CD4-positive, alpha-beta T cell (primary cell): ENCODE measurements at regions not wholly inside any gene's neighbourhood (a gene's known extent, or its start where the extent isn't known, plus 50 kb on each side); places are given as distances from the start of the nearest gene placed in this dataset.

ENCODE experiments used
- ATAC-seq: fragments of 200-7000 bp; cut with Tn5 transposase; one replicate; pipeline ENCODE4 v1.10.0; 2022; ENCODE audit warnings: mild to moderate bottlenecking; ENCODE audit not compliant: poor library complexity
- CTCF ChIA-PET: fragments of 350-600 bp; sonication (Branson Sonifier 250); formaldehyde crosslinking; loops from one replicate; lab custom pipeline; 2021; ENCODE audit warnings: antibody characterized with exemption, inconsistent platforms; lab: Charles Lee
- POLR2A ChIA-PET: fragments of 350-600 bp; sonication (Branson Sonifier 250); formaldehyde crosslinking; loops from one replicate; lab custom pipeline; 2021; ENCODE audit warnings: antibody characterized with exemption, inconsistent platforms; lab: Charles Lee
- DNase-seq, 14 experiments: peaks; one replicate each; pipeline ENCODE4 v3.0.0-alpha.2; 2013 to 2020; ENCODE audit warnings: mixed read lengths in 2 of 14
- H3K27ac ChIP-seq, 2 donors: one replicate each; pipeline versions ENCODE4 v1.5.1 to v1.7.0; 2013; ENCODE audit warnings: low read length in 2 of 2, low read depth in 1 of 2, mild to moderate bottlenecking in 1 of 2
- H3K27me3 ChIP-seq, 2 experiments: 1 replicate in 1 of 2; 2 replicates in 1 of 2; pipeline versions ENCODE4 v1.6.1 to v1.7.0; 2013; ENCODE audit warnings: low read length in 2 of 2, control low read depth in 1 of 2, mild to moderate bottlenecking in 1 of 2, moderate library complexity in 1 of 2; ENCODE audit not compliant: insufficient read depth in 2 of 2, control insufficient read depth in 1 of 2
- H3K36me3 ChIP-seq: one replicate; pipeline ENCODE4 v1.6.1; 2013; ENCODE audit warnings: low read length, control low read depth; ENCODE audit not compliant: insufficient read depth
- H3K4me1 ChIP-seq: one replicate; pipeline ENCODE4 v1.6.1; 2013; ENCODE audit warnings: low read length, control low read depth; ENCODE audit not compliant: insufficient read depth
- H3K4me3 ChIP-seq: one replicate; pipeline ENCODE4 v1.5.1; 2013; ENCODE audit warnings: mild to moderate bottlenecking, low read length, moderate library complexity
- H3K9me3 ChIP-seq, 2 experiments: 1 replicate in 1 of 2; 2 replicates in 1 of 2; pipeline versions ENCODE4 v1.6.1 to v1.7.0; 2013; ENCODE audit warnings: low read length in 2 of 2, mild to moderate bottlenecking in 2 of 2, control low read depth in 1 of 2, moderate library complexity in 1 of 2; ENCODE audit not compliant: control insufficient read depth in 1 of 2, insufficient read depth in 1 of 2
- H3K27ac Mint-ChIP-seq: one replicate; pipeline ENCODE4 v1.8.0; 2020; ENCODE audit warnings: mixed read lengths
- H3K27me3 Mint-ChIP-seq: one replicate; pipeline ENCODE4 v1.8.0; 2021; ENCODE audit warnings: mixed read lengths
- H3K36me3 Mint-ChIP-seq: one replicate; pipeline ENCODE4 v1.8.0; 2021; ENCODE audit warnings: low read depth, mixed read lengths
- H3K4me1 Mint-ChIP-seq: one replicate; pipeline ENCODE4 v1.8.0; 2021; ENCODE audit warnings: low read depth, mixed read lengths
- H3K4me3 Mint-ChIP-seq: one replicate; pipeline ENCODE4 v1.8.0; 2020; ENCODE audit warnings: mild to moderate bottlenecking, mixed read lengths
- H3K9me3 Mint-ChIP-seq: one replicate; pipeline ENCODE4 v1.8.0; 2020; ENCODE audit warnings: mixed read lengths
- CTCF ChIP-seq: fragments of 200-600 bp; IDR thresholded peaks from one replicate; pipeline ENCODE4 v1.8.0; 2022; ENCODE audit warnings: antibody characterized with exemption, mild to moderate bottlenecking
- intact Hi-C, 2 experiments: fragments of 100-400 bp; cut with DNase I in 1 of 2; cut with micrococcal nuclease in 1 of 2; formaldehyde crosslinking; loops; one replicate each; pipeline versions ENCODE4 v1.15.1 to v1.9.0; 2023 to 2025; cut with DNase I, micrococcal nuclease

GRCh38 chr16:87067836-87068761 is 249.1 kb downstream of the C16orf95 start:
- peaks cover 12 to 27% of the 10 kb centered on the region in 2 experiments for H3K27me3 ChIP-seq
- H3K4me3 ChIP-seq, result no peak overlapping the region
- H3K9me3 ChIP-seq, result peaks cover 0 to 20% of the 10 kb centered on the region in 2 experiments
- CTCF ChIA-PET, result no interaction called here
- no peaks in the 10 kb centered on the region for H3K4me1 ChIP-seq
- Mint-ChIP-seq H3K27me3 (peaks cover 46% of the 10 kb centered on the region), H3K4me1 (no peaks in the 10 kb centered on the region), H3K9me3 (no peaks in the 10 kb centered on the region), H3K4me3 (no peak overlapping the region), H3K27ac (no peak overlapping the region), H3K36me3 (no peaks in the 10 kb centered on the region)
- no peaks in the 10 kb centered on the region for H3K36me3 ChIP-seq
- H3K27ac ChIP-seq, result no peak overlapping the region
- DNase-seq, result no peak
- POLR2A ChIA-PET, result no interaction called here
- intact Hi-C loops, result no loop called here
- ATAC-seq, result no peak
- TF ChIP-seq CTCF, result no peak

GRCh38 chr16:87068762-87069150 is 248.4 kb downstream of the C16orf95 start:
- Histone ChIP-seq H3K4me1 (no peaks in the 10 kb centered on the region), H3K4me3 (no peak overlapping the region), H3K36me3 (no peaks in the 10 kb centered on the region), H3K27ac (no peak overlapping the region), H3K27me3 (peaks cover 10 to 21% of the 10 kb centered on the region in 2 experiments), H3K9me3 (peaks cover 0 to 20% of the 10 kb centered on the region in 2 experiments)
- no peak overlapping the region for H3K4me3 Mint-ChIP-seq
- H3K27me3 Mint-ChIP-seq, result peaks cover 46% of the 10 kb centered on the region
- no peak for DNase-seq
- intact Hi-C loops, result no loop called here
- no peaks in the 10 kb centered on the region for H3K9me3 Mint-ChIP-seq
- ChIA-PET POLR2A (no interaction called here), CTCF (no interaction called here)
- H3K27ac Mint-ChIP-seq, result no peak overlapping the region
- TF ChIP-seq CTCF, result no peak
- no peaks in the 10 kb centered on the region for H3K4me1 Mint-ChIP-seq
- ATAC-seq, result no peak
- no peaks in the 10 kb centered on the region for H3K36me3 Mint-ChIP-seq

GRCh38 chr16:87070657-87071056 is 246.5 kb downstream of the C16orf95 start:
- Mint-ChIP-seq H3K27ac (no peak overlapping the region), H3K36me3 (no peaks in the 10 kb centered on the region), H3K27me3 (peaks cover 29% of the 10 kb centered on the region), H3K4me1 (no peaks in the 10 kb centered on the region), H3K9me3 (no peaks in the 10 kb centered on the region), H3K4me3 (no peak overlapping the region)
- DNase-seq, result no peak
- ChIA-PET CTCF (no interaction called here), POLR2A (no interaction called here)
- ATAC-seq, result no peak
- Histone ChIP-seq H3K4me1 (no peaks in the 10 kb centered on the region), H3K4me3 (no peak overlapping the region), H3K27me3 (peaks cover 9 to 10% of the 10 kb centered on the region in 2 experiments), H3K36me3 (no peaks in the 10 kb centered on the region), H3K9me3 (peaks cover 0 to 20% of the 10 kb centered on the region in 2 experiments), H3K27ac (no peak overlapping the region)
- no peak for TF ChIP-seq CTCF
- intact Hi-C loops, result no loop called here
